SK-N-SH (cell line): ENCODE measurements at regions not wholly inside any gene's neighbourhood (a gene's known extent, or its start where the extent isn't known, plus 50 kb on each side); places are given as distances from the start of the nearest gene placed in this dataset.

Experiments used
- ELF1 ChIP-seq: IDR thresholded peaks from 2 replicates; pipeline ENCODE4 v1.4.0; 2012
- EP300 ChIP-seq, 2 experiments: IDR thresholded peaks; 2 replicates each; pipeline versions ENCODE4 v1.4.0 to v1.6.1; 2012; ENCODE audit warnings: borderline replicate concordance in 1 of 2, low read depth in 1 of 2, low read length in 1 of 2
- EZH2phosphoT487 ChIP-seq: fragments of 200-600 bp; sonication (generic); IDR thresholded peaks from 2 replicates; pipeline ENCODE4 v1.6.1; 2017; ENCODE audit warnings: low read depth, mixed run types, mild to moderate bottlenecking, antibody characterized with exemption, moderate library complexity, borderline replicate concordance
- GABPA ChIP-seq: IDR thresholded peaks from 2 replicates; pipeline ENCODE4 v1.4.0; 2012; ENCODE audit warnings: low read depth, mild to moderate bottlenecking
- NRF1 ChIP-seq: IDR thresholded peaks from 2 replicates; pipeline ENCODE4 v1.6.1; 2012; ENCODE audit warnings: low read depth, mild to moderate bottlenecking, low read length
- SMC3 ChIP-seq: IDR thresholded peaks from 2 replicates; pipeline ENCODE4 v1.6.1; 2012; ENCODE audit warnings: low read depth, low read length, improper control_type of control experiment
- TAF1 ChIP-seq: IDR thresholded peaks from 2 replicates; pipeline ENCODE4 v1.6.1; 2012; ENCODE audit warnings: low read depth, mild to moderate bottlenecking, low read length, moderate library complexity, borderline replicate concordance
- TEAD4 ChIP-seq: IDR thresholded peaks from 2 replicates; pipeline ENCODE4 v1.4.0; 2012; ENCODE audit warnings: mild to moderate bottlenecking, borderline replicate concordance; ENCODE audit not compliant: insufficient read depth
- TF ChIP-seq, protein P1 (sequence below): fragments of 150-350 bp; IDR thresholded peaks from 2 replicates; pipeline ENCODE4 v1.6.1; 2017; ENCODE audit warnings: antibody characterized with exemption, low read length, low read depth, borderline replicate concordance
- TF ChIP-seq, protein P2 (sequence below): fragments of 200-600 bp; sonication (generic); IDR thresholded peaks from 2 replicates; pipeline ENCODE4 v1.6.1; 2017; ENCODE audit warnings: antibody characterized with exemption, mild to moderate bottlenecking, moderate library complexity
- TF ChIP-seq, protein P3 (sequence below): IDR thresholded peaks from 2 replicates; pipeline ENCODE4 v1.4.0; 2012; ENCODE audit warnings: low read depth
- TF ChIP-seq, protein P4 (sequence below): IDR thresholded peaks from 2 replicates; pipeline ENCODE4; 2012

DNA sequence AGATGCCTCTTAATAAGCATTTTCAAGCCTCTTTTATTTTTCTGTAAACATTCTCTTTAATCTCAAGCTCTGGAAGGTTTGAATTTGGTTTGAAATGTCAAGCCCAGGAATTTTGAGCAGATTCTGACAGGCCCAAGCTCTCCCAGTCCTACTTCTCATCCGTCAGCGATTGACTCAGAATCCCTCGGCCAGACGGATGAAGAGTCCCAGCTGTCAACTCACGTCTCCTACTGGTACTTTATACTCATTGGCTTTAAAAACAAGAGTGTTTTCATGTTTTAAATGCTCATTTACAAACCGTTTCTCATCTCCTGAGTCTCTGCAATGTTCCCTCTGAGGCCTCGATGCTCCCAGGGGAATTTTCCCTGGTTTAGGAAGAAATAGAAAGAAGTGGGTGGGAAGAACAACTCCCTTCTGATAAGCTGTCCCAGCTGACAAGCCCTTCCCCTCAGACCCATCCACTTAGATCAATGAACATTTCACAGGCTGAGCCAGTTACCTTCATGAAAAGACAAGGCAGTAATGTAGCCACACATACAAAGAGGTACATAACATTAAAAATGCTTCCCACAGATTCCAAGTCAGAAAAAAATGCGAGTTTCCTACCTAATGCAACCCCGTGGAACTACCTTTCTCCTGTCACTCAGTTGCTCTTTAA is 478.2 kb upstream of the DPH6 start:
- TF ChIP-seq EP300 (IDR thresholded peaks at IDR 0.05; ENCODE audit: borderline replicate concordance in 1 of 2, low read depth in 1 of 2, low read length in 1 of 2) (no peak), NRF1 (no peak), TAF1 (no peak), SMC3 (no peak), ELF1 (no peak), EZH2phosphoT487 (no peak), GABPA (no peak), TEAD4 (no peak)
- TF ChIP-seq, protein P1, sequence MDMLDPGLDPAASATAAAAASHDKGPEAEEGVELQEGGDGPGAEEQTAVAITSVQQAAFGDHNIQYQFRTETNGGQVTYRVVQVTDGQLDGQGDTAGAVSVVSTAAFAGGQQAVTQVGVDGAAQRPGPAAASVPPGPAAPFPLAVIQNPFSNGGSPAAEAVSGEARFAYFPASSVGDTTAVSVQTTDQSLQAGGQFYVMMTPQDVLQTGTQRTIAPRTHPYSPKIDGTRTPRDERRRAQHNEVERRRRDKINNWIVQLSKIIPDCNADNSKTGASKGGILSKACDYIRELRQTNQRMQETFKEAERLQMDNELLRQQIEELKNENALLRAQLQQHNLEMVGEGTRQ = no peak
- TF ChIP-seq, protein P2, sequence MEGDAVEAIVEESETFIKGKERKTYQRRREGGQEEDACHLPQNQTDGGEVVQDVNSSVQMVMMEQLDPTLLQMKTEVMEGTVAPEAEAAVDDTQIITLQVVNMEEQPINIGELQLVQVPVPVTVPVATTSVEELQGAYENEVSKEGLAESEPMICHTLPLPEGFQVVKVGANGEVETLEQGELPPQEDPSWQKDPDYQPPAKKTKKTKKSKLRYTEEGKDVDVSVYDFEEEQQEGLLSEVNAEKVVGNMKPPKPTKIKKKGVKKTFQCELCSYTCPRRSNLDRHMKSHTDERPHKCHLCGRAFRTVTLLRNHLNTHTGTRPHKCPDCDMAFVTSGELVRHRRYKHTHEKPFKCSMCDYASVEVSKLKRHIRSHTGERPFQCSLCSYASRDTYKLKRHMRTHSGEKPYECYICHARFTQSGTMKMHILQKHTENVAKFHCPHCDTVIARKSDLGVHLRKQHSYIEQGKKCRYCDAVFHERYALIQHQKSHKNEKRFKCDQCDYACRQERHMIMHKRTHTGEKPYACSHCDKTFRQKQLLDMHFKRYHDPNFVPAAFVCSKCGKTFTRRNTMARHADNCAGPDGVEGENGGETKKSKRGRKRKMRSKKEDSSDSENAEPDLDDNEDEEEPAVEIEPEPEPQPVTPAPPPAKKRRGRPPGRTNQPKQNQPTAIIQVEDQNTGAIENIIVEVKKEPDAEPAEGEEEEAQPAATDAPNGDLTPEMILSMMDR = no peak
- TF ChIP-seq, protein P3, sequence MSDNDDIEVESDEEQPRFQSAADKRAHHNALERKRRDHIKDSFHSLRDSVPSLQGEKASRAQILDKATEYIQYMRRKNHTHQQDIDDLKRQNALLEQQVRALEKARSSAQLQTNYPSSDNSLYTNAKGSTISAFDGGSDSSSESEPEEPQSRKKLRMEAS = no peak
- TF ChIP-seq, protein P4, sequence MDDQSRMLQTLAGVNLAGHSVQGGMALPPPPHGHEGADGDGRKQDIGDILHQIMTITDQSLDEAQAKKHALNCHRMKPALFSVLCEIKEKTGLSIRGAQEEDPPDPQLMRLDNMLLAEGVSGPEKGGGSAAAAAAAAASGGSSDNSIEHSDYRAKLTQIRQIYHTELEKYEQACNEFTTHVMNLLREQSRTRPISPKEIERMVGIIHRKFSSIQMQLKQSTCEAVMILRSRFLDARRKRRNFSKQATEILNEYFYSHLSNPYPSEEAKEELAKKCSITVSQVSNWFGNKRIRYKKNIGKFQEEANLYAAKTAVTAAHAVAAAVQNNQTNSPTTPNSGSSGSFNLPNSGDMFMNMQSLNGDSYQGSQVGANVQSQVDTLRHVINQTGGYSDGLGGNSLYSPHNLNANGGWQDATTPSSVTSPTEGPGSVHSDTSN = no peak
